DND-41 (cell line): ENCODE measurements at regions not wholly inside any gene's neighbourhood (a gene's known extent, or its start where the extent isn't known, plus 50 kb on each side); places are given as distances from the start of the nearest gene placed in this dataset.

ENCODE experiments used
- ATAC-seq: fragments of 200-7000 bp; cut with Tn5 transposase; 3 replicates; pipeline ENCODE4 v1.9.1; 2021; ENCODE audit warnings: low read depth; ENCODE audit not compliant: insufficient read depth
- DNase-seq: peaks from one replicate; pipeline ENCODE4 v3.0.0-alpha.2; 2020
- H2AFZ ChIP-seq: 2 replicates; pipeline ENCODE4 v1.6.0; 2012; ENCODE audit warnings: low read depth, low read length
- H3K27ac ChIP-seq: 2 replicates; pipeline ENCODE4 v1.5.1; 2012; ENCODE audit warnings: low read length, inconsistent platforms
- H3K27me3 ChIP-seq: fragments of 200-600 bp; sonication (generic); 2 replicates; pipeline ENCODE4 v1.6.0; 2012; ENCODE audit warnings: low read length, mild to moderate bottlenecking, inconsistent platforms; ENCODE audit not compliant: insufficient read depth, poor library complexity
- H3K36me3 ChIP-seq: 2 replicates; pipeline ENCODE4 v1.5.1; 2012; ENCODE audit warnings: low read length, inconsistent platforms; ENCODE audit not compliant: insufficient read depth
- H3K4me1 ChIP-seq: 2 replicates; pipeline ENCODE4 v1.5.1; 2012; ENCODE audit warnings: mild to moderate bottlenecking, low read length; ENCODE audit not compliant: insufficient read depth
- H3K4me2 ChIP-seq: 2 replicates; pipeline ENCODE4 v1.6.0; 2012; ENCODE audit warnings: mild to moderate bottlenecking, moderate library complexity, low read length, inconsistent platforms; ENCODE audit not compliant: insufficient read depth
- H3K4me3 ChIP-seq, 2 experiments: fragments of 200-600 bp in 1 of 2; shearing (Covaris generic) in 1 of 2; 2 replicates each; pipeline ENCODE4 v1.5.1; 2012 to 2016; ENCODE audit warnings: inconsistent platforms in 2 of 2, low read length in 2 of 2, mild to moderate bottlenecking in 2 of 2, low read depth in 1 of 2, moderate library complexity in 1 of 2
- H3K79me2 ChIP-seq: 2 replicates; pipeline ENCODE4 v1.6.0; 2012; ENCODE audit warnings: low read length, inconsistent platforms; ENCODE audit not compliant: insufficient read depth
- H3K9ac ChIP-seq: 2 replicates; pipeline ENCODE4 v1.6.0; 2012; ENCODE audit warnings: low read depth, mild to moderate bottlenecking, inconsistent platforms, low read length, moderate library complexity
- H3K9me3 ChIP-seq: 2 replicates; pipeline ENCODE4 v1.5.1; 2012; ENCODE audit warnings: low read length, moderate library complexity, mild to moderate bottlenecking, inconsistent platforms; ENCODE audit not compliant: insufficient read depth, severe bottlenecking
- H4K20me1 ChIP-seq: 2 replicates; pipeline ENCODE4 v1.6.0; 2012; ENCODE audit warnings: low read length; ENCODE audit not compliant: insufficient read depth
- CTCF ChIP-seq: IDR thresholded peaks from 2 replicates; pipeline ENCODE4 v1.5.1; 2012; ENCODE audit warnings: borderline replicate concordance, low read length, moderate library complexity, mild to moderate bottlenecking; ENCODE audit not compliant: poor library complexity, severe bottlenecking; ENCODE audit errors: extremely low read depth
- EZH2 ChIP-seq: IDR thresholded peaks from 3 replicates; pipeline ENCODE4 v1.6.1; 2012; ENCODE audit warnings: borderline replicate concordance, low read depth, mild to moderate bottlenecking, moderate library complexity, low read length, inconsistent platforms; ENCODE audit not compliant: severe bottlenecking

- H3K27ac ChIP-seq, result no peak overlapping the region
- no peaks in the 10 kb centered on the region for H3K79me2 ChIP-seq
- no peak overlapping the region for H3K4me2 ChIP-seq
- ATAC-seq, result no peak
- no peak for DNase-seq
- no peaks in the 10 kb centered on the region for H3K27me3 ChIP-seq
- H4K20me1 ChIP-seq, result no peaks in the 10 kb centered on the region
- no peak overlapping the region for H3K4me3 ChIP-seq
- TF ChIP-seq CTCF (no peak), EZH2 (no peak)
- H2AFZ ChIP-seq, result no peak overlapping the region; the same call in 1 of the 2 replicates
- no peak overlapping the region for H3K9ac ChIP-seq
- H3K9me3 ChIP-seq, result no peaks in the 10 kb centered on the region
- H3K4me1 ChIP-seq, result 0 out of 2 replicates have a peak, but pooled peaks cover 3% of the 10 kb centered on the region
- H3K36me3 ChIP-seq, result no peaks in the 10 kb centered on the region
Measured at GRCh38 chr12:38137287-38137686, 179.3 kb upstream of the ALG10B start.

- Histone ChIP-seq H3K4me2 (no peak overlapping the region), H3K79me2 (no peaks in the 10 kb centered on the region), H4K20me1 (no peaks in the 10 kb centered on the region), H3K4me3 (no peak overlapping the region), H3K4me1 (0 out of 2 replicates have a peak, but pooled peaks cover 3% of the 10 kb centered on the region), H3K27ac (no peak overlapping the region), H3K9me3 (no peaks in the 10 kb centered on the region), H3K36me3 (no peaks in the 10 kb centered on the region), H3K9ac (no peak overlapping the region), H2AFZ (no peak overlapping the region), H3K27me3 (no peaks in the 10 kb centered on the region)
- no peak for ATAC-seq
- no peak for TF ChIP-seq EZH2
- TF ChIP-seq CTCF, result no peak
- DNase-seq, result no peak
Measured at GRCh38 chr12:38137716-38138115, 178.9 kb upstream of the ALG10B start.

- 0 out of 2 replicates have a peak, but pooled peaks cover 3% of the 10 kb centered on the region for H3K4me1 ChIP-seq
- no peaks in the 10 kb centered on the region for H3K79me2 ChIP-seq
- no peak for TF ChIP-seq EZH2
- TF ChIP-seq CTCF, result peak; percentile 91
- H3K4me2 ChIP-seq, result peak overlapping the region; percentile 36; the same call in 1 of the 2 replicates
- DNase-seq, result peak; percentile 55
- no peak overlapping the region; a peak in 1 of 4 replicates for H3K4me3 ChIP-seq
- peak; percentile 56; the same call in 2 of the 3 replicates for ATAC-seq
- no peaks in the 10 kb centered on the region for H3K27me3 ChIP-seq
- H4K20me1 ChIP-seq, result no peaks in the 10 kb centered on the region
- no peaks in the 10 kb centered on the region for H3K9me3 ChIP-seq
- no peak overlapping the region for H3K27ac ChIP-seq
- no peak overlapping the region for H3K9ac ChIP-seq
- no peaks in the 10 kb centered on the region for H3K36me3 ChIP-seq
- H2AFZ ChIP-seq, result peak overlapping the region; percentile 71
Measured at GRCh38 chr12:38138225-38139221, 178.1 kb upstream of the ALG10B start.
